Amniotic epithelial cell (primary cell): ENCODE measurements at regions not wholly inside any gene's neighbourhood (a gene's known extent, or its start where the extent isn't known, plus 50 kb on each side); places are given as distances from the start of the nearest gene placed in this dataset.
"Not testable (repeated sequence)": the region's sequence is repeated elsewhere in the genome, so short reads cannot be mapped to it uniquely, and the experiment has no call there.

ENCODE experiments used
- DNase-seq: peaks from one replicate; pipeline ENCODE4 v3.0.0-alpha.2; 2010; ENCODE audit warnings: low read depth

GRCh38 chr5:118371973-118372831, 616.1 kb downstream of the DTWD2 start:
- no peak for DNase-seq

- no peak for DNase-seq
Measured at GRCh38 chr5:118366429-118366828, 621.9 kb downstream of the DTWD2 start.

- DNase-seq = no peak
Measured at GRCh38 chr5:118365718-118366117, 622.6 kb downstream of the DTWD2 start.

GRCh38 chr5:118354797-118355196, 633.5 kb downstream of the DTWD2 start:
- no peak for DNase-seq

GRCh38 chr5:118353970-118354369, 634.4 kb downstream of the DTWD2 start:
- no peak for DNase-seq

- DNase-seq = no peak
Measured at GRCh38 chr5:118336468-118336867, 651.9 kb downstream of the DTWD2 start.

- no peak for DNase-seq
Measured at GRCh38 chr5:118327389-118327788, 661.0 kb downstream of the DTWD2 start.

GRCh38 chr5:118326481-118327045, 661.8 kb downstream of the DTWD2 start:
- DNase-seq = peak; percentile 1

GRCh38 chr5:118325931-118326330, 662.4 kb downstream of the DTWD2 start:
- DNase-seq = no peak

GRCh38 chr5:118323723-118324122, 664.6 kb downstream of the DTWD2 start:
- not testable (repeated sequence) for DNase-seq

GRCh38 chr5:118321081-118321480, 667.3 kb downstream of the DTWD2 start:
- DNase-seq = no peak

- DNase-seq = no peak
Measured at GRCh38 chr5:118320121-118320520, 668.2 kb downstream of the DTWD2 start.

GRCh38 chr5:118314931-118315330, 673.4 kb downstream of the DTWD2 start:
- no peak for DNase-seq

- no peak for DNase-seq
Measured at GRCh38 chr5:118311103-118311819, 677.1 kb downstream of the DTWD2 start.

- no peak for DNase-seq
Measured at GRCh38 chr5:118310401-118310800, 677.9 kb downstream of the DTWD2 start.

GRCh38 chr5:118303296-118303695, 685.1 kb downstream of the DTWD2 start:
- peak; percentile 2 for DNase-seq

GRCh38 chr5:118302786-118303185, 685.6 kb downstream of the DTWD2 start:
- DNase-seq = no peak

GRCh38 chr5:118301696-118302095, 686.7 kb downstream of the DTWD2 start:
- DNase-seq = no peak

- DNase-seq = no peak
Measured at GRCh38 chr5:118295045-118295444, 693.3 kb downstream of the DTWD2 start.

GRCh38 chr5:118293378-118293777, 695.0 kb downstream of the DTWD2 start:
- DNase-seq = no peak

- DNase-seq = no peak
Measured at GRCh38 chr5:118290204-118290603, 698.1 kb downstream of the DTWD2 start.

GRCh38 chr5:118284230-118284629, 704.1 kb downstream of the DTWD2 start:
- DNase-seq = not testable (repeated sequence)

GRCh38 chr5:118282480-118283038, 705.8 kb downstream of the DTWD2 start:
- not testable (repeated sequence) for DNase-seq
